T47D (cell line): ENCODE measurements at regions not wholly inside any gene's neighbourhood (a gene's known extent, or its start where the extent isn't known, plus 50 kb on each side); places are given as distances from the start of the nearest gene placed in this dataset.
A peak's percentile ranks its signal among the peaks of the same experiment; 100 is the strongest.

Experiments used
- DNase-seq, 2 experiments: peaks; one replicate each; pipeline versions ENCODE4 v3.0.0 to v3.0.0-alpha.2; 2011 to 2012; ENCODE audit warnings: low read depth in 1 of 2, low spot score in 1 of 2
- JUND ChIP-seq: IDR thresholded peaks from 2 replicates; pipeline ENCODE4 v1.6.1; 2012; ENCODE audit warnings: low read depth
- in situ Hi-C: cut with HindIII; loops from 2 replicates; pipeline ENCODE4 v1.10.0; 2016; ENCODE audit warnings: low sequenced_read_pairs, low pct_unique_long_range_greater_than_20kb

DNA sequence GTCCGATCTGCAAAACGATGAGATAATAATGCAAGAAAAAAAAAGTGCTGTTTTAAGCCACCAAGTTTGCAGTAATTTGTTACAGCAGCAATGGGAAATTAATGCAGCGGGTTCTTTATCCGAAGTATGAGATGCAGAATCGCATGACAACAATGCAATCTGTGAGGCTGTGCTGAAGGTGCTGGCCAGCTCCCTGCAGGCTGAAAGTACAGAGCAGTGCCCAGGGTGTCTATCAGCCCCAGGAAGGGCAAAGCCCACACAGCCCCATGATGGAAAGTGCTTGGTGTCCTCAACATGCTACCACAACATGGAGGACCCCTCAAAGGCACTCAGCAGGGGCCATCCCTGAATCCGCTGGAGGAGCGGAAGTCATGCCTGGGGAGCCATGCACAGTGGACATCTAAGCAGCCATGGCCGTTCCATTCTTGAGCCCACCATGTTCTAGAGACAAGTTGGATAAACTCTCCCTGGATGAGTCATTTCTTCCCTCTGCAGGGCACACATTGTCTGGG is 199.5 kb upstream of the PFKP start:
- in situ Hi-C loops: no loop called here
- DNase-seq: peak in 1 of 2 experiments; percentile 12
- TF ChIP-seq JUND: no peak

DNA sequence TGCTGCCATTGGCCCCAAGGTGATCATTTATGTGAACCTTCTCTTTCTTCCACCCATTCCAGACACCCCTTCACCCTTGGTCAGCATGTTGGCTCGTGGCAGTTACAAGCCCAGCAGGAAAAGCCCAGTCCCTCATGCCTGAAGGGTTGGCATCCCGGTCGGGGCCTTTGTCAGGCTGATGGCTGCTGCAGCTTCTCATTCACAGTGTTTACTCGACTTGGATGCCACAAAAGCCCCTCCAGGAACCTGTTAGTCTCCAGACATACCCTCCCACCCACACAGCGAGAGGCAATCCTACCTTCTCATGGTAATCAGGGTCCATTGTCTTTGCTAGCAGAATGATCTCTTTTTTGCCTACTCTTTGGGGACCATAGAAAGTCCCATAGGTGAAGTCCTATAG is 200.8 kb upstream of the PFKP start:
- no peak for DNase-seq
- in situ Hi-C loops: no loop called here
- TF ChIP-seq JUND: no peak

DNA sequence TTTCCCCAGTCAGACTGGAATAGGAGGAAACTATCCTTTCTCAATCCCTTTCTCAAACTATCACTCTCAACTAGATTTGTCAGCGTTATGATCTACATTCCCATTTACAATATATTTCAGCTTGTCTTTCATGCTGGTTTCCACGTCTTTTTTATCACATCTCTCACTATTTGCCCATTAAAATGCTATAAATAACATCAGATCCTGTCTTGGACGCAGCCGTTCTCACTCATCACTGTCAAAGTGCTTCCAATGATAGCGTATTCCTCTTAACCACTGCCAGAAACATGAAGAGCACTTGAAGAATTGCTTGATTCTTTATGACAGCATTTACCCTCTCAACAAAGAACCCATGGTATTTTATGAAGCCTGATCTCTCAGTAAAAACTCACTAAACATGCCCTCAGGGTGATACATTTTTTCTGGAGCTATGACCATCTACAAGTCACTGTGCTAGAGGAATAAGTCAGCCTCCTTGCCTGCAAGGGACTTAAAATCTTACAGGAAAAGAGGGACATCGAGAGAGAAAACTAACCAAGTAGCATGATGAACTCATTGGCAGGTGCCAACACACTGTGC is 205.6 kb upstream of the PFKP start:
- TF ChIP-seq JUND: no peak
- no peak for DNase-seq
- in situ Hi-C loops: no loop called here

DNA sequence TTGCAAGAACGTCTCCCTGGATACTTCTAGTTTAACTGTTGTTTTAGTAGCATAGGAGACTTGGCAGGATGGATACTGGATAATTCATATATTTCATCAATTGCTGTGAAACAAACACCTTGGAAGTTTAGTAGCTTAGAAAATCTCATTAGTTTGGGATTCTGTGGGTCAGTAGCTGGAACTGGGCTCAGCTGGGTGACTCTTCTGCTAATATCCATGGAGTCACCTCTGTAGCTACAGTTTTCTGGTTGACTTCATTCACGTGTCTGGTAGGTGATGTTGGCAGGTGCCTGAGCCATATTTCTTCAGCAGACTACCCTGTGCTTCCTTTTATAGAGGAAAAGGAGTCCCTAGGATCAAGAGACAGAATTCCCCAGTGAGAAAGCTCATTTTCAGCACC is 208.9 kb upstream of the PFKP start:
- TF ChIP-seq JUND: no peak

DNA sequence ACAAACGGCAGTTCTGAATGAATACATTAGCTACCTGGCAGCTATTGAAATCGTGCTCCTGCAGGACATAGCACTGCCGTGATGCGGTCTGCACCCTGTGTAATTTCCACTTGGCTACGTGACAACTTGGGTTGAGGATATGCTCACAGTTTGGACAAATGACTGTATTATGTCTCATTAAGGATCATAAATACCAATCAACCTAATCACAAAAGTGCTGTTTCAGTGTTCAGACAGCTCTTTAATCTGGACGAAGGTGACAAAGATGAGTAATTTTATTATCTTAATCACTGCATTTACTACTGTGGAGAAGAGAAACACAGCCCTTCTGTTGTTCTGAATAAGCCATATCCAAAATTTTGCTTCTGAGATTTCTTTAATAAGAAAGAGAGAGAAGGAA is 210.8 kb upstream of the PFKP start:
- no peak for DNase-seq
- TF ChIP-seq JUND: no peak
- in situ Hi-C loops: no loop called here

More for the DNA sequence above, 208.9 kb upstream of the PFKP start:
- in situ Hi-C loops: no loop called here
- DNase-seq: no peak

DNA sequence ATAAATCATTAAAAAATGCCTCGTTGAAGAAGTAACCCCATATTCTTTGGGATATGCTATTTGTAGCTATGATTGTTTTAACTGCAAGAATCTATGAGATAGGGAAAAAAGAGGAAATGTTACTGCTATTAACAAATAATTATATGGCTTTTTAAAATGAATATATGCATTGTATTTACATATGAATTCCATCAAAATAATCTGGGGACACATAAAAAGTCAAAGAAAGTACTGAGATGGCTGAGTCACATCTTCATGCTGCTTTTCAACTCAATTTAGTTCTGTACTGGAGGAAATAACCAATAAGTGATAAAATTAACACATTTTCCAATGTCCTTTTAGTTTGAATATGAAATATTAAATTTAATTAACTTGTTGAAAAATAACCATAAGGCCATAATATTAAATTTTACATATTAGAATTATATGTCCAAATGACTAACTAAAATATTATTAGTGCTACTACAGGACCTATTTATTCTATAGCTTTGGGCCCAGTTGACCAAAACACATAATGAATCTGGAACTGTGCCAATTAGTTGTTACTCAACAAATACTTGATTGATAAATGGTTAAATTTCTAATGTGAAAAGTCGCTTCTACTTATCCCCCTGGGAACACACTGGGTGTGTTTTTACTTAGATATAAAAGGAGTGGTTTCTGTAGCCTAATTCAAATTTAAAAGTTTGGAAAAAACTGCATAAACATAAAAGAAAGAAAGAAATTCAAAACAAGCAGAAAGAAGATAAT is 214.6 kb upstream of the PFKP start:
- DNase-seq: no peak
- in situ Hi-C loops: no loop called here
- TF ChIP-seq JUND: no peak

DNA sequence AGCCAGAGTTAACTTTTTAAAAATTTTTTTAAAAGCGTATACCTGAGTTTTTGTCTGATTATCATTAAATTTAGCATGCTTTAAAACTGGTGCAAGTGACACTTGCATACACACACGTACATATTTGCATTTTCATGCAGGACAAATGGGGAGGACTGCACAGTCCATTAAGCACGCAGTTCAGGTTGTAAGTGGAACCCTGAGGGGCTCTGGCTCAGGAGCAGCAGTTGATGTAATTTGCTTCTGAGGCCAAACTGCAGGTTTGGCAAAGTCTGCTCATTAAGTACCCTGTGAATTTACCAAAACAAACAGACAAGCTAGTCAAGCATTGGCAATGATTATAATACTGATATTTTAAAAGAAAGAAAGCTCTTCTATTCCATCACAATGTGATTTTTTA is 215.8 kb upstream of the PFKP start:
- in situ Hi-C loops: no loop called here
- DNase-seq: no peak
- no peak for TF ChIP-seq JUND

DNA sequence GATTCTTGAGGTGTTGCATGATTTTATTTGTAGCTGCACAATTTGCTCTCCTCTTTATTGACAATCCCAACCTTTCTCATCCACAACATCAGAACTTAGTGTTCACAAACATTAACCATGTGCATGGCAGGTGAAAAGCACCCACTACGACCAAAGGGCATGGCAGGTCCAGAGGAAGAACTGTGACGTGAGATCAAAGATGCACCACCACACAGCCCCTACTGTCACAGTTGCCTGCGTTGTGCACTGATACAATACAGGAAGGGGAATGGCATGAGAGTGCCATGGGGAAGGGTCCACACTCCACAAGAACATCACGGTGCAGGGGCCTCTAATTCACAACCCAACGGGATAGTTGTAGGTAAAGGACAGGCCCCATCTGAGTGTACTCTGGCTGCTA is 217.1 kb upstream of the PFKP start:
- no peak for DNase-seq
- TF ChIP-seq JUND: no peak
- in situ Hi-C loops: no loop called here

DNA sequence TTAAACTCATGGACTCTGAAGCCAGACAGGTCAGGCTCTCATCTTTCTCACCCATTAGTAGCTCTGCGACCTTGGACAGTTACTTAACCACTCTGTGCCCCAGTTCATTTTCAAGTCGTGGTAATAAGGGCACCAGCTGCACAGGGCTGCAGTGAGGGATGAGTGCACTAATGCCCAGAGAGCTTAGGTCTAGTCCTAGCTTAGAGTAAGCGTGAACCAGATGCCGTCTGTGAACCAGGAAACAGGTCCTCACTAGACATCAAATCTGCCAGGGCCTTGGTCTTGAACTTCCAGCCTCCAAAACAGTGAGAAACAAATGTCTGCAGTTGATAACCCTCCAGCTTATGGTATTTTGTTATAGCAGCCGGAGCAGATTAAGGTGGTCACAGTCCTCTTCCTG is 222.4 kb upstream of the PFKP start:
- DNase-seq: no peak
- TF ChIP-seq JUND: no peak
- in situ Hi-C loops: no loop called here

DNA sequence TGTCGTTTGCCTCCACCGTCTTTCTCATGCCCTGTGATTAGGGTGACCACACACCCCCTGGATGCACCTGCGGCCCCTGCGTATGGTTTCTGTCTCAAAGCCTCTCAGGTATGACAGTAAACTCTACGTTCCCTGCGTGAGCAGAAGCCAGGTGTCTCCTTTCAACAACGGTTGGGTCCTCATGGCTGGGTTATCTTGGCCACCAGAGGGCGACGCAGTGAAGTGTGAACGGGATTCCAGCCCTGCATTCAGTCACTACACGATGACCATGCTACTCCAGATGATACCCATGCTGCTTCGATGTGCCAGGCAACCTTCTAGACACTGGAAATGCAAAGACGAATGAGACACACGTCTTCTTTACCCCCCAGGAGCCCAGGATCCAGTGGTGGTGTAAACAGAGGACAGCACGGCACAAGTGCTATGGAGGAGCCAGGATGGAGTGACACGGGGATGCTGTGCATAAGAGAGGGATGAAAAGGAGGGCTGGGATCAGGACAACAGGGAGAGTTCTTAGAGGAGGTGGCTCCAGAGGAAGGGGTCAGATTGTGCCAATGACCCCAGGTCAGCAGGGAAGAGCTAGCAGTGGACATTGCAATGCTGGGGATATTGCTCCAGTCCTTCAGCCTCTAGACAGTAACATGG is 228.1 kb upstream of the PFKP start:
- TF ChIP-seq JUND: no peak
- in situ Hi-C loops: no loop called here
- peak; percentile 55 to 58 for DNase-seq

DNA sequence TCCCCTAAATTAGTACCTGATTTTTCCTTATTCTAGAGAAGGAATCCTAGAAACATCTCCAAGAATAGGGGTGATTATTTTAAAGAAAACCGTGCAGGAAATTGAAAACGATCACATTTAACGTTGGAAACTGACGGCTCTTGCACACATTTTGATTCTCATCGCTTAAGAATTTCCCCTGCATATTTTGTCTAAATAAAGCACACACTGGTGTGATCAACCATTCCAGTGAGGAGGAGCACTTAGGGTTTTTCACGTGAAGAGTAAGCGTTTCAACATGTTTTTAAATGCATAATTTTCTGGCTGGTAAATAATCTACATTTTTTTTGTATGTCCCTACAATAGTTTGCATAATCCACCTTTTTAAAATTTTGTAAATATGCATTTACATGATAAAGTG is 229.7 kb upstream of the PFKP start:
- DNase-seq: no peak
- TF ChIP-seq JUND: no peak
- in situ Hi-C loops: no loop called here

DNA sequence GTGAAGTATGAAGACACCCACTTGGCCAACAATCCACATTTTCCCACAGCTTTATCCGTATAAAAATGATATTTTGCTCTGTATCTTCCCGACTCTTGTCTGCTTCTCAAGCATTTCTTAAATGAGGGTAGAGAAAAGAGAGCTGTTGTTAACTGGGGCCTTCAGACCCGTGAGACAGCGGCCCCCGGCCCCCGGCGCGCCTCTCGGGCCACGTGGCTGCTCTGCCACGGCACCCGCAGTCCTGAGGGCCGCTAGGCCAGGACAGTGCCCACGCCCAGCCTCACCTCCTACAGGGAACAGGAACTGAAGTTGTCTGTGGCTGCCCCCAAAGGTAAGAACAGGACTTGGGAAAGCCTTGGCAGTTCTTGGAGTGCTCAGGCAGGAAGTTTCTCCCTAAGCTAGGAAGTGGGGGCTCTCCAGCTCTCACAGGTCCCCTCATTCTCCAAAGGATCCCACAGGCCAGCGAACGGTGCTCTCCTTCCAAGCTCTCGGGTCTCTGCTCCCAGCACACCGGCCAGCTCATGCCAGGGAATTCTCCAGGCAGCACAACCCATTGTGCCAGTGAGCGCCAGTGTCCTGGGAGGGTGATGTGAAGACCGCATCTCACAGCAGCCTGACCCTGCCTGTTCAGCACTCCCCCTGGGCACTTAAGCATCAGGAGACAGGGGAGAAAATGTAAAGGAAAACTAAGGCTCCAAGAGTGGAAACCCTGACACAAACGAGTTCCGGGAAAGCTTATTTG is 230.3 kb upstream of the PFKP start:
- TF ChIP-seq JUND: no peak
- in situ Hi-C loops: no loop called here
- no peak for DNase-seq

DNA sequence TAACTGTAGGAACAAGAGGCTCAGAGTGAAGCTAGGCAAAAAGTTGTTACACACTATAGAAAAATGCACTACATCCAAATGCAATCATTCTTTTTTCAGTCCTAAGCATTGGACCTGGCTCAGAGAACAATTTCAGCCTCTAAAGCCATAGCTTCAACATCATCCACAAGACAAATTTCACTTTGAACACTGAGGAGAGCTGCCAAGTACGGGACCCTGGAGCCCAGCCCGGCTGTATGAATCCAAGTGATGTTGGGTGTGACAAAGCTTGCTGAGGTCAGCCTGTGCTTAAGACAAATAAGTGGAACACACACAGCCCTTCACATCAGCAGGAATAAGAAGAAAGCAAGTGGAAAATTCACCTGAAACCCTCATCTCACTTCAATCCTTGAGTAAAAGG is 233.1 kb upstream of the PFKP start:
- no peak for DNase-seq
- no peak for TF ChIP-seq JUND
- in situ Hi-C loops: no loop called here
